ENCODE measurements at regions not wholly inside any gene's neighbourhood (a gene's known extent, or its start where the extent isn't known, plus 50 kb on each side); places are given as distances from the start of the nearest gene placed in this dataset.
"Not testable (repeated sequence)": the region's sequence is repeated elsewhere in the genome, so short reads cannot be mapped to it uniquely, and the experiment has no call there.

DNA sequence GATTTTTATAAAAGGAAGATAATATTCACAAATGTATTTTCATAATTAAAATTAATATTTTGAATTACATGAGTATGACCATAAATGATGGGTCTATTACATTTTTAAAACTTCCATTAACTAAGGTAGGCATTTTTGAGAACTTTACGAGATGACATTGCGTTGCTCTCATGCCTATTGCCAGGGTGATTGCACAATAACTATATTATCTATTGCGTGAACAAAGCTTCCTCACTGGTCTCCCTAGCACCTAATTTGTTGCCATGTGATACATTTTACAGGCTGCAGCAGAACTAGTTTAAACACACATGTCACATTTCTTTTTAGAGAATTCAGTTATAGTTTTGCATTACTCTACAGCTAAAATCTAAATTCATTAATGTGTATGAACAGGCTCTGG lies 289.7 kb upstream of the GRID2 start:
- no peak for DNase-seq

DNA sequence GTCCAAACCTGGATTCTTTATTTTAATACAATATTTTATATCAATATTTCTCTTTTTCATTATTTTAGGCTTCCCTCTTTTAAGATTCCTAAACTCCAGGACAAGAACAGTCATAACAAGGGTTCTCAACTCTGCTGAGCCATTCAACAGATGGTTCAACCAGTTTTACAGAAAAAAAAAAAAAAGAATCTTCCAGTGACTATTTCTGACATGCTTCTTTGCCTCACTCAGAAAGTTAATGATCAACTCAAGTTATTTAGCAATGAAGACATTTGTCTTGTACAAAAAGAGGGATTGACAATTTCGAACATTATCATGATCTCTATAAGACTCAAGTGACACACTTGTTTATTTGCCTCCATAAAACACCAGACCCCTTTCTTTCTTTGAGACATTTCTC lies 282.6 kb upstream of the GRID2 start:
- DNase-seq: no peak

DNA sequence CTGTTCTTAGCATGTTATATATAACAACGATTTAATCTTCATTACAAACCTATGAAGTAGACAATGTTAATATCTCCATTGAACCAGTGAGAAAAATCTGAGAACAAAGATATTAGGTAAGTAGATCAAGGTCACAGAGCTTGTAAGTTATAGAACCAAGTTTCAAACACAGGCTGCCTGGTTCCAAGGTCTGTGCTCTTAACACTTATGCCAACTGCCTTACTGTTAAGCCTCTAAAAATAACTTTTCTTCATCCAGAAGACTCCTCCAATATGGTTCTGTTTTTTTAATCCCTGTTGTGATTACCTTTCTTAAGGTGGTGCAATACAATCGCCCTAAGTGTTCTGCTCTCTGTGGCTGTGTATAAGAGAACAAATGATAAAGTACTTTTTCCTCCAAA lies 282.0 kb upstream of the GRID2 start:
- DNase-seq: no peak

DNA sequence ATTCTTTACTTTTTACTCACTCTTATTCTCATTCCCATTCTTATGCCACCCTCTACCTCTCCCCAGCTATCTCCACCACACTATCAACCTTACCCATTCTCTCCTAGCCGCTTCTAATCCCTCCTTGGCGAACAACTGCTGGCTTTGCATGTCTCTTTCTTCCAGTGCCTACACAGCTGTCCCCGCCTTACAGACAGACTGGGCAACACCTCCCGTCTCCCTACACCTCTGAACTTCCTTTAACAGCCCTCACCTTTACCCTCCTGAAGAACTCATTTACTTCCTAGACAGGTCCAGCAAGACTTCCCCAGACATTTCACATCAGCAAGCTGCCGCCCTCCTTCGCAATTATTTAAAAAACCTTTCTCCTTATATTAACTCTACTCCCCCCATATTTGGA lies 274.9 kb upstream of the GRID2 start:
- DNase-seq: not testable (repeated sequence)

DNA sequence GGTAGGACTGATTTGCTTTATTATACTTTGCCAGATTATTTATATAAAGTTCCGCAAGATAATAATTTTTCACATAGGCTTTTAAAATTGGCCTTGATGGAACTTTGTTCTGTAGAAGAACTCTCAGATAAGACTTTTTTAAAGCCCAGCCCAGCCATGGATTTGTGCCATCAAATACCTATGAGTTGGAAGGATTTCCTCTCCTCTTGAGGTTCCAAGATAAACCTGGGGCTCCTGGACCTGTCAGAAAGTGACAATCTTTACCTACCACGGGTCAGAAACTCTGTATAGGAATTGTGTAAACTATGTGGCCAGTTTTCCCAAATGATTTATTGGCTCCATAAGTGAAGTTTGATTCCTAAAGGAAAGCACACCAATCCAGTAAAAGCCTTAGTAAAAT lies 271.9 kb upstream of the GRID2 start:
- DNase-seq: no peak

DNA sequence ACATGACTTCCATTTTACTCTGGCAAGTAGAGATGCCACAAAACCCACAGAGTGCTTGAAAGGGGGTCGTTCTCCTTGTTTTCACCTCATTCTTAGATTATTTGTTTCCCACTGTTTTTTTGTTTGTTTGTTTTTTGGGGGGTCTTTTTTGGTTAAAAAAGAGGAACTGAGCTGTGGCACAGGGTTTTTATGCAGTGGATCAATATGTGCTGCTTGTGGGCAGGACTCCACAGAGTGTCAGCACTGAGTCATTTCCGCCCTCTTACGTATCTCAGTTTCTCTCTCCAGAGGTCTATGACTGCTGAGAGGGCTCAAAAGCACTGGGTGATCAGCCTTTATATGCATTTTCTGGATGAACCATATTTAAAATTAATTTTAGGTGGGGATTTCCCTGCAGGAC lies 268.1 kb upstream of the GRID2 start:
- DNase-seq: no peak

DNA sequence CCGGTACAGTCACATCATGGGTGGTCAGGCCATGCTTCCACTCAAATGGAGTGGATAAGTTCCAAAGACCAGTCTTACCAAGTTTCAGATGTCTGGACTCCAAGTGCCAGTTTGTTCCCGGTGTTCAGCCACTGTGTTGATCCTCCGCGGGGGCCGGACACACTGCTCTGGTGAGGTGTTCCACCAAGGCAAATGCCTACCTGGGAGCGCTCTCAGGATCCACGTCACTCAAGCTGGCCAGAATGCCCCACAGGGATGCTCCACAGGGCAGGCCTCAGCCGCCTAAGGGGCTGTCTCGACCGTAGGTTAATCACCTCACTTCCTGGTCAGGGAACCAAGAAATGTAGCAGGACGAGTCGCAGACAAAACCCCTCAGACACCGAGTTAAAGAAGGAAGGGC lies 258.0 kb upstream of the GRID2 start:
- no peak for DNase-seq

DNA sequence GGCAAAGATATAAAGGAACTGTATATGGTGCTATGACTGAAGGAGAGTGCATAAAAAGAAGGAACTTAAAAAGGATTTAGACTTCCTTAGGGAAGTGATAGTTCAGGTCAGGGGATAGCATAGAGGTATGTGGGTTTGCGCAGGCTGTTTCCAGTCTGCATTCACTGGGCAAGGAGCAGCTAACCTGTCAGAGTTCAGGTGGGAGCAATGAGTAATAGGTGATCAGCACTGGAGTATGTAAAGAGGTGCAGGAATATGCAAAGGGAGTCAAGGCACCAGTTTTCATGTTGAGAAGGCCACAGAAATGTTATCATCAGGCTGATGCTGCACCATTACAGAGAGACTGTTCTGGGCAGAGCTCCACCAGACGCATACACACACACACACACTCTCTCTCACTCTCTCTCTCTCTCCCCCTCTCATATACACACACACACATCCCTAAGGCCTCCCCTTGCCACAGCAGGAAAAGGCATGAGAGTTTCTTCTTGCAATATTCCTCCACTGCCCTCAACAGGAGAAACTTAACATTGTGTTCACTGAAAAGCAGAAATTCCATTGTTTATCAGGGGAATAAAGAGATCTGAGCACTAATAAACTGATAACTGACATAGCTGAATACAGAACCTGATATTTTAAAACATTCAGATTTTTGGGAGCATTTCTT lies 256.4 kb upstream of the GRID2 start:
- no peak for DNase-seq

DNA sequence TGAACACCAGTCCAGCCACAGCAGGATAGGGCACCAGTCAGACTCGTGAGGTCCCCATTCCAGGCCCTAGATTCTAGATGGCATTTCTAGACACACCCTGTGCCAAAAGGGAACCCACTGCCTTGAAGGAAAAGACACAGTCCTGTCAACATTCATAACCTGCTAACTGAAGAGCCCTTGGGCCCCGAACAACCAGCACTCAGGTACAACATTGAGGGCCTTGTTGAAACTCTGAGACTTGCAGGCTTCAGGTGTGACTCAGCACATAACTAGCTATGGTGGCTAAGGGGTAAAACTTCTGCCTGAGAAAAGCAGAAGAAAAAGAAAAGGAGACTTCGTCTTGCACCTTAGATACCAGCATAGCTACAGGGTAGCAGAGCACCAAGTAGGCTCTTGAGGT lies 252.9 kb upstream of the GRID2 start:
- no peak for DNase-seq

DNA sequence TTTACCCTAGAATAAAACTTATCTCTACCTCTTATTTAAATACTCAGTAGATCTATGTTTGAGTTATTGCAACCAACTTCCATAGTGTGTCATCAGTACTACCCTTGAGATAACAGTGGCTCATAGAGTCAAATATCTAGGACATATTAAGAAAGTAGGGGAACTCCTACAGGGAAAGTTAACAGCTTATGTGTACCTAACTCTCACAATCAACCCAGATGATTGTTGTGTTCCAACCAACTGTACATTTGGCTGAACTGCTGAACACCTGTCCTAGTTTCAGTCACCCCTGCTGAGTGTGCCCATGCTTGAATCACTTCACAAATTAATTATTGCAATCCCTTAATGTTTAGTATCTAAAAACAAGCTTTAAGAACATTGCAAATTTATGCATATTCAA lies 244.2 kb upstream of the GRID2 start:
- DNase-seq: no peak

DNA sequence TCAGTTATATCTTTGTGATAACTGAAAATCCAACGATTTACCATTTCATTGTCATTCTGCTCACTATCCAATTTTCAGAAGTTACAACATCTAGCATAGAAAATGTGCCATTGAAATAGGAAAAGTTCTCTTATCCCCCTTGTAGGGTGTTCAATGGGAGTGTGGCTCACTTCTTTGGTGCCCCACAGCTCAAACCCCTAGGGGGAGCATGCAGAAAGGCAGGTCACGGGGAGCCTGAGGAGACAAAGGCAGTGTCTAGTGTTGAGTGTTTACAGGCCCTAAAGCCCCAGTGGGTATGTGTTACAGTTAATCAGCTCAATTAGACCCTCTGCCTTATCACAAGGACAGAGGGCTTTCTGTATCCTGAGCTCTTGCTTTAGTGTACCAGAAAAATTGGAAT lies 243.4 kb upstream of the GRID2 start:
- DNase-seq: no peak

DNA sequence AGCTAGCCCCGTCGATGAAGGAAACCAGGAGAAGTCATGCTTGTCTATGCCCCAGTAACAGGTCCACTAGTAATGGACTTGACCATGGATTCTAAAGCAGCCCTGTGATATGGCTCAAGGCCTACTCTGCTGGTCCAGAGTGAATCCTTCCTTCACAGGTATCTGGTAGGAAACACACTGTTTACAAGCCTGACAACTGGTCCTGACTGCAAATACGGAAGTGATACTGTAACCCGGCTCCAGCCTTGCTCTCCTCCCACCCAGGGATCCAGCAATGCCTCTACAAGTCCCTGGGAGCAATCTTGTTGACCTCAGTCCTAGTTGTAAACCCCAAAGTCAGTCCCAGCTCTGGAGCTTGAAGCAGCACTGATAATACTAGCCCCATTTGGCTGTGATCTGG lies 239.2 kb upstream of the GRID2 start:
- no peak for DNase-seq

DNA sequence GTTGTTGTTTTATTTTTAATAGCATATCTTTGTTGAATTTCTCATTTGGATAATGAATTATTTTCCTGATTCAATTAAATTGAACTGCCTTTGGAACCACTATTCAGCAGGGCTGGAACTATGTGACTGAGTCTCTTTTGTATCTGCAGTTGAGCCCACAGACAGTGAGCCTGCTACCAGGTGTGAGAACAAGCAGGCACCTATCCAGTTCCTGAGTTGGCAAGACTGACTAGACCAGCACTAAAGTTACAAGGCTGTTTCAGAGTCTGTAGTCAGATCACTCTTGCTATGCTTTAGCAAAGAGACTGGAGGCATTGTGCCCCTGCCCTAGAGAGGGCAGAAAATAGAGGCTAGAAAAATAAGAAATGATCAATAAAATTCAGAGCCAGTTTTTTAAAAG lies 237.3 kb upstream of the GRID2 start:
- DNase-seq: no peak

DNA sequence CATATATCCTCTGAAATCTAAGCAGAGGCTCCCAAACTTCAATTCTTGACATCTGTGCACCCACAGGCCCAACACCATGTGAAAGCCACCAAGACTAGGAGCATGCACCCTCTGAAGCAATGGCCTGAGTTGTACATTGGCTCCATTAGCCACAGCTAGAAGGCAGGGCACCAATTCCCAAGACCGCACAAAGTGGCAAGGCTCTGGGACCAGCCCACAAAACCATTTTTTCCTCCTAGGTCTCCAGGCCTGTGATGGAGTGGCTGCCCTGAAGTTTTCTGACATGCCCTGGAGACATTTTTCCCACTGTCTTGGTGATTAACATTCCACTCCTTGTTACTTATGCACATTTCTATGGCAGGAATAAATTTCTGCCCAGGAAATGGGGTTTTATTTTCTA lies 232.2 kb upstream of the GRID2 start:
- DNase-seq: no peak

DNA sequence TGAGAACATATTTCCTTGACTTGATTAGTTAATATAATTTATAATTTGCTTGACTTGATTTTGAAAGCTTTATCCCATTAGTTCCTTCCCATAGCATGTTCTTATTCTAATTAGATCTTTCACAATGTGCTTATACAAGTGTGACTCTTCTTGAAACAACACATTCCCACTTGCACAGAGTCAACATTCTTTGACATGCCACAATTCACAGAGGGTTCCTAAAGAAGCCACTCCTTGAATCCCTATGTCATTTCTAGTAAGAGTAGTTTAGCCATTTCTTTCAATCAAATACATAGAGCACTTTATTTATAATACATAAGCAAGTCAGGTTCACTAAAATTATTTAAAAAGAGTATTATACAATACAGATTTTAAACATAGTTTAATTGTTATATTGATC lies 228.9 kb upstream of the GRID2 start:
- no peak for DNase-seq

DNA sequence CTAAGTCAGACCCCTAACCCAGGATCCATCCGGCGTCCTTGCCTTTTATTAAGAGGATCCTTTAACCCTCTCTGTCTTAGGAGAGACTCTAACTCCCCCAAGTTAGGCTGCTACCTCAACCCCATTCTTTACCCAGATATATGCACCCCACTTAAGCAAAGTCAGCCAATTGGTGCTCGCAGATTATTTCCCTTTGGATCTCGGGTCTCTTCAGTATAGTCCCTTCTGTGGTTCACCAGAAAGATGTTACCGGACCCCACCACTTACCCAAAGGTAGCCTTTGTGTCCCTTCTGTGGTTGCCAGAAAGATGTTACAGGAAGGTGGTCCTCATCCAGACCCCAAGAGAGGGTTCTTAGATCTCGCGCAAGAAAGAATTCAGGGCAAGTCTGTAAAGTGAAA lies 212.9 kb upstream of the GRID2 start:
- no peak for DNase-seq

DNA sequence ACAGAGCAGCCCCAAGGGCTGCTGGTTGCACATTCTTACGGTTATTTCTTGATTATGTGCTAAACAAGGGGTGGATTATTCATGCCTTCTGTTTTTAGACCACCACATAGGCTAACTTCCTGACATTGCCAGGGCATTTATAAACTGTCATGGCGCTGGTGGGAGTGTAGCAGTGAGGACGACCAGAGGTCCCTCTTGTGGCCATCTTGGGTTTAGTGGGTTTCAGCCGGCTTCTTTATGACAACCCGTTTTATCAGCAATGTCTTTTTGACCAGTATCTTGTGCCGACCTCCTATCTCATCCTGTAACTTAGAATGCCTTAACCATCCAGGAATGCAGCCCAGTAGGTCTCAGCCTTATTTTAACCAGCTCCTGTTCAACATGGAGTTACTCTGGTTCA lies 212.4 kb upstream of the GRID2 start:
- no peak for DNase-seq

DNA sequence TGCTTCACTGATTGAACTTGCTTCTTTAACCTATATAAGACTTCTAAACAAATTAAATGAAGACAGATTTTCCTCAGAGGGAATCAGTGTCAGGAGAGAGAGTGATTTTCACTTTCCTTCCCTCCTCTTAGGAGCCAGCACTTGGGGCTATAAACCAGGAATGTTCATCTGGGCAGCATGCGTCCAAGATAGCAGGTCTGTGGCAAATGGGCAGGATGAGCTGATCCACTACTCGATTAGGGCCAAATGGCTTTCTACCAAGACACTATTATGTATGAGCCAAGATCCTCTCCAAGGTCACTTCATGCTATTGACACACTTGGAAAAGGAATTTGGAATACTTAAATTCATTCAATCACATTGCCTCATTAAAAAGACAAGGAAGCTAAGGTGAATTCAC lies 203.9 kb upstream of the GRID2 start:
- no peak for DNase-seq

DNA sequence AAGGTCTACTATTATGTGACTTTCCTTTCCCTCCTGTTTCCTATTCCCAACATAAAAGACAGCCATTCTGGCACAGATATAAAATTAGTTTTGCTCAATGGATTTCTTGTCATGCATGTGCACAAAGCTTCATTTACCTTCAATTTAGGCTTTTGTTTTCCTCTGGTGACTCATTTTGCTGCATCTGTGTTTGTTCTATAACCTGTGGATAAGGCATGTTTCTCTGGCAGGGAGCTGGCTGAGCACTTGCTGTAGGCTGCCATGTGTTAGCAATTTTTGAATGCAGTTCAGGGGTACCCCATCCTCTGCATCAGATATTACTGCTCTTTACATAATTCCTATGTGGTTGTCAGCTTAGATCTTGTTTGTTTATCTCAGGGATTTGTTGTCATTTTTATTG lies 202.8 kb upstream of the GRID2 start:
- no peak for DNase-seq

DNA sequence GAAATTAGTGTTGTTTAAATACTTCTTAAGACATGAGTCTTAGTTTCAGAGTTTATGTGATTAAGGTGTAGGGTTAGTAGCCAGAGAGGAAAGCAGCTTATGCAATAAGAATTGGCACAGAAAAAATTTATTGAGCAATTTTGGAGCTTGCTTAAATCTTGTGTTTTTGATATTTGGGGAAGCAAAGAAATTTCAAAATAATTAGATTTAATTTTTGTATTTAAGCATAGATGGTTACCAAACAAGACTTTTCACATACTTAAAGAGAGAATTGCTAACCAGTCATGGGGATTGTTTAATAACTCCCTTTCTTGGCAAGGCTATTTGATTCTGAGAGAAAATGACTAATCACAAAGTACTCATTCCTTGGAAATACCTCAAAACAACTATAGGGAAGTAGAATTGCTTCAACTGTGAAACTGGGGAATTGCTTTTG lies 202.0 kb upstream of the GRID2 start:
- DNase-seq: no peak

DNA sequence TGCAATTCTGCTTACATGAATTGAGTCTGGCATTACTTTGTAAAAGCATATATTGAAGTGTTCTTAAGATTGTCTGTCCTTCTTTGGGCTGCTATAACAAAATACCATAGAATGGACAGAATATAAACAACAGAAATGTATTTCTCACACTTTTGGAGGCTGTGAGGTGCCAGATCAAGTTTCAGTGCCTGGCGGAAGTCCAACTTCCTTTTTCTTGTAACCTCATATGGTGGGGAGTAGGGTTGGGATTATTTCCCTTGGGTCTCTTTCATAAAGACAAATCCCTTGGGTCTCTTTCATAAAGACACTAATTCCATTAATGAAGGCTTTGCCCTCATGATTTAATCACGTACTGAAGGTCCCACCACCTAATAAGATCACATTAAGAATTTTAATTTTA lies 199.3 kb upstream of the GRID2 start:
- DNase-seq: no peak

DNA sequence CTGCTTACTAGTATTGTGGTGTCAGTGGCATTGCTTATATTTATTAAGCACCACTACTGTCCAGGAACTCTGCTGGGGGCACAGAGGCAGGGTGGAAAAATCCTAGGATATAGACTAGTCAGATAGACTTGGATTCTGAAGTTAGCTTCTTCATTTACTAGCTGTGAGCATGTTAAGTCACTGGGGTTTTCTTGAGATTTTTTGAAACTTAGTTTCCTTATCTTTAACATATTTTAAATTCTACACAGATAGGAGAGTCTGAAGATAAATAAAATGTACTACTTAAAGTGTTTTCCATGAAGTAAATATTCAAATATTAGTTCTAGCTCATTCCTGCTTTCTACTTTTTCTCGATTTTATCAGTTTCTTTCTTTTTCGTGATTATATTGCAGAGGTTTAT lies 196.9 kb upstream of the GRID2 start:
- no peak for DNase-seq

DNA sequence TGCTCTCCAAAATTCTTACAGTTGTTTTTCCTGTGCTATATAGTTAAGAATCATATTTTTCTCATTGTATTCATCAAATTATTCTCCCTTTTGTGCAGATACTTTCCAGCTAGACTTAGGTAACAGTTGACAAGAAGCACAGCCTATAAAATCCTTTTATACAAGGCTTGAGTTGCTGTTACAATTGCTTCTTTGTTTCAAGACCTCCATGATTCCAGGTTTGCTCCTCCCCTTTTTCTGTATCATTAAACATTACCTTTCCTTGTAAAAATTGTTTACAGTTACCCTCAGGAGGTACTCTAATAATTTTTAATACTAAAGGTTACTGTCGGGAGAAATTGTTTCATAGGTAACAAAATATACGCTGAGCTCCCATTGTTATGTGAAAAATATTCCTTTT lies 192.3 kb upstream of the GRID2 start:
- no peak for DNase-seq

DNA sequence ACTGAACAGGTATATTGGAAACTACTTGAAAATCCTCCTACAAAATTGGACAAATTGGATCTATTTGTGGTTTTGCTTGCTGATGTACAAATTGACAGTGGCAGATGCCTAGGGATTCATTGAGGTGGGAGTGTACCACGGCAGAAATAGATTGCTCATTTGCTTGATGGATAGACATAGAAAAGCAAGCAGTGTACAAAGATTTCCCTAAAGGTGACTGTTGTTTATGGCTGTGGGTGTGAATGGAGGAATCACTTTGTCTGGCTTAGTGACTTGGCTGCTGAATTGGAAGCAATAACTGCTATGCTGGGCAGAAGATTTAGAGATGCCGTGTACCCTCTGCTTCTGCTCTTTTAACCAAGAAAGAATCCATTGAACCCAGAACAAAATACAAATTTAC lies 191.0 kb upstream of the GRID2 start:
- peak; percentile 3 for DNase-seq

DNA sequence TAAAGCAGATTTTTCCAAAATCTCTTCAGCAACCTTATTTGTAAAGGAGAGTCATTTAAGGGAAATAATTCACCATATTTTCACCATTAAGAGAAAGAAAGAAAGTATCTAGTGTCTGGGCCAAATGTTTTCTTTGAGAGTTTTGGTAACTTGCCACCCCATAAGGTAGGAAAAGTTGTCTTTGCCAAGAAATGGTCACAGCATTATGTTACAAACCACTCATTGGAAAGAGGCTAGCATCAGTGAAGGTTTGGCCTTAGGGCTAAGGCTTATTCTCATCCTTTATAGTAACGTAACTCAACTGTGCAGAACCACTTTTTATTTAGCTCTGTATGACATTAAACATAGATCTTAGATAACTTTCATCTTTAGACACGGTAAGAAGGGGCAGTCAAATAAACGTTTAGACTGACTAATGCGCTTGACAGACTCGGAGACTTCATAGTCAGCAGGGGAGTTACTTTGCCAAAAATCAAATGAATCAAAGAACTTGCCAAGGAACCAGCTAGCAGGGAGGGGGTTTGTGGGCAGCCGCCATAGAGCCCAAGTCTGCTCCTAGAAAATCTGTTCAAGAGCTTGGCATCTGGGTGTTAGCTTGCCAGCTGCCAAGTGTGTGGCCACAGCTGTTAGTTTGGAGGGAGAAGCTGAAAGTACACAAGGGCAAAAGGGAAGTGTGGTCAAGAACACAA lies 182.8 kb upstream of the GRID2 start:
- DNase-seq: no peak
